Lung microvascular endothelial cell (primary cell): ENCODE measurements at regions not wholly inside any gene's neighbourhood (a gene's known extent, or its start where the extent isn't known, plus 50 kb on each side); places are given as distances from the start of the nearest gene placed in this dataset.
"Not testable (repeated sequence)": the region's sequence is repeated elsewhere in the genome, so short reads cannot be mapped to it uniquely, and the experiment has no call there.

Experiments
- DNase-seq, 2 donors: peaks; one replicate each; pipeline versions ENCODE4 v3.0.0 to v3.0.0-alpha.2; 2010; ENCODE audit warnings: low read depth in 2 of 2

DNA sequence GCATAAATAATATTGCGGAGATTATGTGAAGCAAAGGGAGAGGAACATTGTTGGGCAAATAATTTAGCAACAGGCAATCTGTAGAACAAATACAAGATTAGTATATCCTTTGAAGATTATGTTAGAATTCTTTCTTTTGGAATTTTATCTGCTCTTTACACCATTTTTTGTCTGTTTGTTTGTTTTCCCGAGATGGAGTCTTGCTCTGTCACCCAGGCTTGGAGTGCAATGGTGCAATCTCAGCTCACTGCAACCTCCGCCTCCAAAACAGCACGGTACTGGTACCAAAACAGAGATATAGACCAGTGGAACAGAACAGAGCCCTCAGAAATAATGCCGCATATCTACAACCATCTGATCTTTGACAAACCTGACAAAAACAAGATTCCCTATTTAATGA lies 250.3 kb downstream of the FSIP2 start:
- not testable (repeated sequence) for DNase-seq

DNA sequence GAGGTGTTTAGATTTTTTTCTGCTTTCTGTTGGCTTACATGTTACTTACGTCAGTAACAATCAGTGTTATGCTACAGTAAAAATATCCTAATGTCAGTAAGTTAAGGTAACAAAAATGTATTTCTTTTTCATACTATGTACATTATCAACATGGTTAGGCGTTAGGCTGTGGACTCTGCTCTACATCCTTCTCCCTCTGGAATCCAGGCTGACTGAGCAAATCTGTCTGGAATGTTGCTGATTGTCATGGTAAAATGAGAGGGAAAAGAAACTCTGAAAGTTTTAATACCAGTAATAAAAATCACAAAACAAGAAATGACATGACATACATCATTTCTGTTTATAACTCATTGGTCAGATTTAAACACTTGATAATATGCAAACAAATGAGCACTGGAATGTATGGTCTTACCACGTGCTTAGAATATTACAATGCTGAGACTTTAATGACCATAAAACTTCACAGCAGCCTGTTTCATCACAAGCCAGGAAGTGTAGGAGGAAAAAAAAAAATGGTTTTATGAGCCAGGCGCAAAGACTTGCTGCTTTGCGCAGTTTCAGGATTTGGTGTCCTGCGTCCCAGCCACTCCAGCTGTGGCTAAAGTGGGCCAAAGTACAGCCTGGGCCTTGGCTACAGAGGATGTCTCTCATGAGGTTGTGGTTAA lies 252.4 kb downstream of the FSIP2 start:
- DNase-seq: no peak

DNA sequence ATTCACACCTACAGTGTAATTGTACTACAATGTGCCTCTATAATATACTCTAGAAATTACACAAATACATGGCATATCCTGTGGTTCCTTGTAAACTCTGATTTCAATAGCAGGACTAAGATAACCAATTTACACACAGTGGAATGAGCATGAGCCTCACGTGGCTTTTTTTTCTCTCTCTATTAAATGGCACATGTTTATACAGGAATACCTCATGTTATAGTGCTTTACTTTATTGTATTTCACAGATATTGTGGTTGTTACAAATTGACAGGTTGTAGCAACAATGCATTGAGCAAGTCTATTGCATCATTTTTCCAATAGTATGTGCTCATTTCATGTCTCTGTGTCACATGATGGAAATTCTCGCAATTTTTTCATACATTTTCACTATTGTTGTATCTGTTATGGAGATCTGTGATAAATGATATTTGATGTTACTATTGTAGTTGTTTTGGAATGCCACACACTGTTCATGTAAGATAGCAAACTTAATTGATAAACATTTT lies 260.0 kb downstream of the FSIP2 start:
- DNase-seq: no peak

DNA sequence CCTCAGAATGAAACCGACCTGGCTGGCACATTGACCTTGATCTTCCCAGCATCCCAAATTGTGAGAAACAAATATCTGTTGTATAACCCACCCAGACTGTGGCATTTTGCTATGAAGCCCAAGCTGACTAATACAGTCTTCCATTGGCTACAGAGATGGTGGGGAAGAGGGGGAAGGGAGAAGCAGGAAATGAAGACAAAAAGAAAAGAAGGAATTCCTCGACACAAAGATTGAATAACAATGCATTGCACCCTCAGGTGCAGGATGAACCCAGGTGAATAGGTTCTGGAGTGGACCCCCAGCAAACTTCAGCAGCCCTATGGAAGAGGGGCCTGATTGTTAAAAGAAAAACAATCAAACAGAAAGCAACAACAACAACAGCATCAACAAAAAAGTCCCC lies 270.7 kb downstream of the FSIP2 start:
- no peak for DNase-seq

DNA sequence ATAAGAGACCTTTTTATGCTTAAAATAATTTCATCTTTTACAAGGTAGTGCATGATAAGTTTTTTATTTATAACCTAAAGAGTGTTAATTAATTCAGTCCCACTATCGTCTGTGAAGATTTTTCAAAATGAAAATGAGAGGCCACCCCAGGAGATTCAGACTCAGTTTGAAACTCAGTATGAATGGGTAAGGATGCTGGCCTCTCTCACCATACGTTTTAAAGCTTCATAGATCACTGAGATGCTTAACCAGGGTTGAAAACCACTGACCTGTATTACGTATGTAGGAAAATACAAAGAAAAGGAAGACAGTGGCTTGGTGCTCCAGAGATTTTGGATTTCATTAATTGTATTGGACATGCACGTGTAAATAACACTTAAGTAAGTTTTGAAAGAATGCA lies 278.7 kb downstream of the FSIP2 start:
- DNase-seq: no peak

DNA sequence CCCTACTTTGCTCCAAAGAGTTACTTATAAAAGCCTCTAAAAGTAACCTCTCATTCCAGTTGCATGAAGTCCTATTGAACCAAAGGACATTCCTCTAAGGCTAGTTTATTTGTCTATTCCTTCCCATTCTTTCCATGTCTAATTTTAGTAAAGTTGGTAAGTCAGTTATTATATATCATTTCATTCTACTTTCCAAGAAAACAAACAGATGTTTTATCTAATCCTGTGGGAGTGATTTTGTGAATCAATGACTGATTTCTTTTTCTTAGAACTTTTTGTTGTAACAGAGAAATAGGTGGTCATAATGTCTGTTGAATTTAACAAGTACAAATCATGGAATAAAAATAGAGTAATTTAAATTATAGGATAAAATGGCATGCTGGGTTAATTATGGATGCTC lies 286.3 kb downstream of the FSIP2 start:
- DNase-seq: no peak

DNA sequence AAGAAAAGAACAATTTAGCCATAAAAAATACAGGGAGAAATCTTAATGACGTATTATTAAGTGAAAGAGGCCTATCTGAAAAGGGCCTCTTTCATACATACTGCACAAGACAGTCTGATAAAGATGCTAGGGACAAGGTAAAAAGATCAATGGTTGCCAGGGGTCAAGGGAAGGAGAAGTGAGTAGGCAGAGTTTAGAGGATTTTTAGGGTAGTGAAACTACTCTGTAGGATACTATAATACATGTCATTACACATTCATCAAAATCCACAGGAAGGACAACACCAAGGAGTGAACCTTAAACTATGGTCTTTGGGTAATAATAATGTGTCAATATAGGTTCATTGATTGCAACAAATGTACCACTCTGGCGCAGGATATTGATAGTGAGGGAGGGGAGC lies 289.3 kb downstream of the FSIP2 start:
- DNase-seq: no peak

DNA sequence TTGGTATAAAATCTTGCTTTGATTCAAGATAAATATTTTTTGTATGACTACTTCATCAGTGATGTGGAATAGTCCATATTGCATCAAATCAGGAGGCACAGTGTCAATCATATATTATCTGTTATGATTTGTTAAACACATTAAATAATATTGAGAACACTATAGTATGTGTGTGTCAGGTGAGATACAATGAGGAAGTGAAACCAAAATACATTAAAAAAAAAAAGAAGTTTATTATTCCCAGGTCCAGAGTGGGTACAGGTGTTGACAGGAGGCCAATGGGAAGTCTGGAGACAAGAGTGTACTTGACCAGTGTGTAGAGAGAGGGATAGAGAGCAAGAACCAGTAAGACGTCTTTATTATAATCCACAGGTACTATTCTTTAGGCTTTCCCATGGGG lies 292.6 kb downstream of the FSIP2 start:
- DNase-seq: no peak

DNA sequence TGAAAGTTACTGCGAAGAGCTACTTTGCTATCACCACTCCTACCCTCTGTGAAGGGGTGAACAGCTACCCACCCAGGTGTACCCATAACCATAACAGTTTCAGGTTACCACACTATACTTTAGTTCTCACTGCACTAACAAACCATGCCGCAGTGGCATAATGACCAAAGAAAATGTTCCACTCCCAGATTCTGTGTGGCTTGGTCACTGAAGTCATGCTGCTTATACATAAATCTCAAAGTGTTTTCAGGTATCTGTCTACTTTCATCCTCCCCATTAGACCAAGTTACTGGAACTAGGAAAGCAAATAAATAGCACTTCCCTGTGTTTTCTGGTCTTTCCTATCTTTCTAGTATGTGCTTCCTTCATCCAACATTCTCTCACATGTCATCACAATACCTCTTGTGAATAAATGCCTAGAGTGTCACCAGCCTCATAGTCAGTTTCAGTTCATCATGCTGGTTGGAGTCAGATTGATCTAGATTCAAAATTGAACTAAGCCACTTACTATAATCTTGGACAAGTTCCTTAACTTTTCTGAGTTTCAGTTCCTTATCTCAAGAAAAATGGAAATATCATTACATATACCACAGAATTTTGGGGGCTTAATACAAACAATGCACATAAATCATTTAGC lies 293.6 kb downstream of the FSIP2 start:
- no peak for DNase-seq

DNA sequence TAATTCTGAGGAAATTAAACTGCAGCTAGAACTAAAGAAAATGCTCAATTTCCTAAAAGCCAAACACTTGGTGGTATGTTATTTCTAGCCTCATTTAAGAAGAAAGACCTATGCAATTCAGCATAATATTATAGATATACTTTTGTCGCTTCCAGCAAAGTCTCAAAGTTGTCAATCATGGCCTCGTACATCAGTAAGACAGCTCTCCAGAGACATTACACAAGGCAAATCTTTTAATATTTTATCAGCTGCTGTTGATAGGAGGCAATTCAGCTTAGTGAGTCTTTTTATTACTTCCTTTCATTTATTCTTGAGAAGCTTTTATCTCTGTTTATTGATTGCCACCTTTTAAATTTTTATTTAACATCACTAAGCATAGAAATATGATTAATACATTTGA lies 294.3 kb downstream of the FSIP2 start:
- no peak for DNase-seq

DNA sequence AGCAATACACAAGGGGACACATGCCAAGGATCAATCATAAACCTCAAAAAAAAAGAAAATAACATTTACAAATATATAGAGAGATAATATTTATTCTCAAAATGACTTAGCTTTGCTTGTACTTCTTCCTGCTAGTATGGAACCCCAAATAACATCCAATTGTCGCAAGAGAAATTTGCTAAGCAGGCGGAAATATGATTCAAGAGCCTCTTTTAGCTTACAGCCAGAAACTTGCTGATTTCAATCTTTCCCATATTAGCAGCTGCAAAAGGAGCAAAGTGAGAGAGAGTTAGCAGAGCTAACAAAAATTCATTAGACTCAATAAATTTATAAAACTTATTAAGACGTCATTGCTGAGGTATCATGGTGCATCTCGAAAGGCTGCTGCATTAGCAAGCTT lies 294.9 kb downstream of the FSIP2 start:
- no peak for DNase-seq

DNA sequence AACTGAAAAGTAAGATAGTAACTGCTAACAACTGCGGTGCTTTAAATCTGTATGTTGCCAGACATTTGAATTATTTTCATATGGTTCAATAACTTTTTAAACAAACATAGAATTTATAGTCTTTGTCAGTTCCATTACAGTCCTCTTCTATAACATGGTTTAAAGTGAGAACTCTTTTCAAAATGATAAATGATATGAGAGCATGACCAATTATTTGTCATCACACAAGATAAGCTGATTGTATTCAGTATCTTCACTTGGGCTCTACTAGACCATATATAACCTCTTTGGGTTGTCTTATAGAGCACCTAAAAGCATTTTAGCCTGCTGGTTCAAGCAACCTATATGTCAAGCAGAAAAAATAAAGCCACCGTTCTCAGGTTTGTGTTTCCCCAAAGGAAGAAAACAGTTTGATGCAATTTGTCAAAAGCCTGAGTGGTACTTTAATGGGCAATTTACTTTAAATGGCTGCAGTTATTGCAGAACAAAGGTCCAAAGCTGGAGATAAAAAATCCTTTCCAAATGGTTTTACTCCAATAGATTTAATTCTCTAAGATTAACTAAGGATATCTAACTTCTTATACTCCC lies 298.4 kb downstream of the FSIP2 start:
- no peak for DNase-seq

DNA sequence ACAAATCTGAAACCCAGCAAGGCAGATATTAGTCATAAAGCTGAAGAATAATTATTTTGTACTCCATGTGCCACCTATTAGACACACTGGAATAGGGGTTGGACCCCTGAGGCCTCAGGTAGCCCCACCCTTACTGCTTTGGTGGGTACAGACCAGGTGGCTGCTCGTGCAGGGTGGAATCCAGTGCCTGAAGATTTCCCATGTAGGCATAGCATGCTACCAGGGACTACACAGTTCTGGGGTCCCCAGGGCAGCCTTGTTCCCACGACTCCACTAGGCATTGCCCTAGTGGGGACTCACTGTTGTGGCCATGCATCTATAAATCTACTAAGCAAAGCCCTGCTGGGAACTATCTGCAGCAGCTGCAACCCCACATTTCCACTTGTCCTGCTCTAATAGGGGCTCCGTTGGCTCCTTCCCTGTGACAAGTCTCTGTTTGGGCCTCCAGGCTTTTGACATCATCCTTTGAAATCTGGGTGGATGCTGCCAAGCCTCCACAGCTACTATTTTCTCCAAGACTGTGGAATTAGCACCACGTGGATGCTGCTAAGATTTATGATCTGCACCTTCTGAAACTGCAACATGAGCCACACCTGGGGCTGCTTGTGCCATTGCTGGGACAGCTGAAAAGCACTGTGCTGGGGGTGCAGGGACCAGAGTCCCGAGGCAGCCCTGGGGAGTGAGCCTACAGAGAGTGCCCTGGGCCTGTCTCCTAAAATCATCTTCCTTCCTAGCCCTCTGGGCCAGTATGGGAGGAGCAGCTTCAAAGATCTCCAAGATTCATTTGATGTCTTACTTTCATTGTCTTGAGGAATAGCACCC lies 303.8 kb downstream of the FSIP2 start:
- DNase-seq: no peak

DNA sequence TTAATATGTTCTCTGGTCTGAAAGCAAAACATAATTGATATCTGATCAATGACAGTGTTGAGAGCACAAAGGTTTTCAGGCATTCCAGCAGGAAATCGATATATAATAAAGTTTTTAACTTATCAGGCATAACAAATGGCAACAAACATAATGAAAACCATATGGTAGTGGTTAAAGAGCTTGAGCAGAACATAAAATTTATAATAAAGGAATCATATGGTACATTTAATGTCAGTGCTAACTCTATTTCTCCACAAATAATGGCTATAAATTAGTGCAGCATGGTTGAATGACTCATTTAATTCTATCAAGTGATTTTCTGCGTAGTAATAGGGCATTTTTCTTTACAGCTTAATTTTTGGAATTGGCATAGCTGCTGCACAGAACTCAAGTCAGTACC lies 306.2 kb downstream of the FSIP2 start:
- DNase-seq: no peak

DNA sequence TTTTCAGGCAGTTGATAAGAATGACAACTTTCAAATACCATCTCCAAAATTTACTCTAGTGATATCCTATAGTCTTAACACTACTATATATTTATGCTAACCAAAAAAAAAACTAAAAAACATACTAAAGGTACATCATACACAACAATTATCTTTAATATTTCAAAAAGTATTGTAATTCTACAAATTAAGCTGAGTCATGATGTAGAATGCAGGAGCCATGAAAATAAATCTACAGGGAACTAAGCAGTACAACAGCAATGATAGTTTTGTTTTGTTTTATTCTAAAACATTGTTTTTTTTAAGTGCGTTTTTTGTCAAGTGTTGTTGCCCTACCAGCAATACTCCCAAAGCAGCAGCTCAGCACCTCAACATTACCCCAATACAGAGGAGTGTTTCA lies 314.3 kb downstream of the FSIP2 start:
- no peak for DNase-seq

DNA sequence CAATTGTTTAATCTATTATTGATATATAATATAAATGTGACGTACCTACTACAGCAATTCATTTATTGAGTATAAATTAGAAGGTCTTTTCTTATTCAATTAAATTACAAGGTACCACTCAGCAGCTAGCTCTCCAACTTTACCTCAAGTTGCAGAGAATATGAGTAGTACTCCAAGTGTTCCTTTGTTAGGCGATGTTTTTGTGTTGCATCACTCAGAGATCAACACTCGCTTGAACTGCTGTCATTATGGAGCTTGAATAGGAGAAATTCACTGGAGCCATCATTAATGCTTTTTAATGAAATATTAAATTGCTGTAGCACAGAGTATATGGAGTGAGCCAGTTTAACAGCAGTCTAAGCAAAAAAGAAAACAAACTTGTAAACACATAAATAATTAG lies 320.0 kb downstream of the FSIP2 start:
- no peak for DNase-seq

DNA sequence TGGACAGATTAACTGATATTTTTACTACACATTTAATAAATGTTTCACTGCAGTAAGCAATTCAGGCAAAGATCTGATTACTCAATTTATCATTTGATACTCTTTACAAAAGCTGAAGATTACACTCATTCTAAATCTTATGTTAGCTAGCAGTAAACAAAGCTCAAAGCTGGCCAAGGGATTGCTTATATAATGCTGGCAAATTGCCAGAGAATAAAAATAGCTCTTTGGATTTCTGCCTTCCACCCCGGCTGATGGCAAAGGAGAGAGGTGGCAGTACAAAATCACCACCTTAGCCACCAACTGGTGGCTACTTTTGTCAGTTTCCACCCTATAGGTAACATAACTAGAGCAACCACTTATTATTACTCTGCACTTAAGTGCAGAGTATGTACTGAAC lies 320.5 kb downstream of the FSIP2 start:
- DNase-seq: peak in 1 of 2 donors; percentile 20

DNA sequence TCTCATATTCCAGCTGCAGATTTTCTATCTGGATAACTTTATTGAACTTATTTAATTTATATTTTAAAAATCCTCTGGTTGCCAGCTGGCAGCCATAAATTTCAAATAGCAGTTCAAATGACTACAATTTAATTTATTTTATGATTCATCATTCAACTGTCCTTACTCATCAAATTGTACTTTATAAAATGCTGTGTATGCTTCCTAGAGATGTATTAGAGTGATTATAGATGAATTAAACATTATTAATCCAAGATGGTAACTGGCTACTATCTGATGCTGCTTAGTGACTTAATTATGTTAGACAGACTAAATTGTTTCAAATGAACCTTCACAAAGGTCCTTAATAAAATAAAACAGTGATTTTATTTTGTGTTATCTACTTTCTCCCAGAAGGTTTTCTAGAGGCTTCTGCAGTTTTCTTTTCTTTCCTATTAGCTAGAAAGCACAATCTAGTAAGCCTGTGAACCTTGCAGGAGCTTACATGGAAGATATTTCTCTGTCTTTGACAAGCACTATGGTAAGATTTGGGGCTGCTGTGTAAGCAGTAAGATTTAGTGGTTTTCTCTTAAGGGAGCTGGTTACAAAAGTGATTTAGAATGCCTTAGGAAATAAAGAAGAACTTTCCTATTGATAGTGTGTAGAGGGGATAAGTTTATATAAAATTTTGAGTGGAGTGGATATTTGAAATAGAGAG lies 322.3 kb downstream of the FSIP2 start:
- no peak for DNase-seq

DNA sequence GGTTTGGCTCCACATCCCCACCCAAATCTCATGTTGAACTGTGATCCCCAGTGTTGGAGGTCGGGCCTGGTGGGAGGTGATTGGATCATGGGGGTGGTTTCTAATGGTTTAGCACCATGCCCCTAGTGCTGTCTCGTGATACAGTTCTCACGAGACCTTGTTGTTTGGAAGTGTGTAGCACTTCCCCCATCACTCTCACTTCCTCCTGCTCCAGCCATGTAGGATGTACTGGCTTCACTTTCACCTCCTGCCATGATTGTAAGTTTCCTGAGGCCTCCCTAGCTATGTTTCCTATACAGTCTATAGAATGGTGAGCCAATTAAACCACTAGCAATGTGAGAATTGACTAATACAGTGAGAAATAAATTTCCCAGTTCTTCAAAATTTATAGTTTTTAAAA lies 325.9 kb downstream of the FSIP2 start:
- no peak for DNase-seq

DNA sequence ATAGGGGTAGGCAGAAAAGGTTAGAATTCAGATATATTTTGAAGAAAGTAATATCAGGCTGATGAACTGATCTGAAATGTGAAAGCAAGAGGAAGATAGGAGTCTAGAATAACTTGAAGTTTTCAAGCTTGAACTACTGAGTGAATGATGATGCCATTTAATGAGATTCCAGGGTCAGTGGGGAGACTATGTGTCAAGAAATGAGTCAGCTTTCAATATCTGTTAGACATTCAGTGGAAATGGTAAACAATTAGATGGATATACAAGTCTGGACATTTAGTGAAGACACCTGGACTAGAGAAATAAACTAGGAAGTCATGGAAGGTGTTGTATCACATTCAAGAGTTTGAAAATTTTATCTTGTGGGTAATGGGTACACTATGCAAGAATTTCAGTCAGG lies 326.9 kb downstream of the FSIP2 start:
- DNase-seq: no peak

DNA sequence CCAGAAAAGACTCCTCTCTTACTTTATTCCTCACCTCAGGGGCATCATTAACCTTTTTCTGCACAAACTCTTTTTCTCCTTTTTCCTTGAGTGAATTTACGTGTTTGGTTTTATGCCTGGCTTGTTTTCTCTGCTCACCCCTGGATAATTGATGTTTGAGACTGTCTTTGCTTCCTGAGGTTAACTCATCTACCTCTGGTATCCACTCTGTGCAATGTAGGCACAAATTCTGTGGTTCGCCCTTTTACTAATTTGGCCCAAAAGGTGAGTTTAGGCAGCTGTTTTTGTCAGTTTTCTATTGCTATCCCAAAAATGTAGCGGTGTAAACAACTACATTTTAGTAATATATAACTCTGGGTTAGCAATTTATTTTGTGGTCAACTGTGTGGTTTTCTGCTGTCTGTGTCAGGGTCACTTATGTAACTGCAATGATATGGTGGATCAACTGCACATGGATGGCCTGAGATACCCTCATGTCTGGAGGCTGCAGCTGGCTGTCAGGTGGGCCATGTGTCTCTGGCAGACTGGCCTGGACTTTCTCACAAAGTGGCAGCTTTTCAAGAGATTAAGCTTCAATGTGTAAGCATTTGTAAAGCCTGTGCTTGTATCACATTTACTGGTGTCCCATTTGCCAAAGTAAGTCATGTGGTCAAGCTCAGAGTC lies 329.7 kb downstream of the FSIP2 start:
- DNase-seq: no peak
